AG10803 (cell line): ENCODE measurements at regions not wholly inside any gene's neighbourhood (a gene's known extent, or its start where the extent isn't known, plus 50 kb on each side); places are given as distances from the start of the nearest gene placed in this dataset.
A peak's percentile ranks its signal among the peaks of the same experiment; 100 is the strongest.

Experiments used
- DNase-seq: peaks from one replicate; pipeline ENCODE4 v3.0.0; 2010; ENCODE audit warnings: low read depth
- H3K4me3 ChIP-seq: 2 replicates; pipeline ENCODE4 v1.5.1; 2011; ENCODE audit warnings: mild to moderate bottlenecking, low read length, control low read depth
- TF ChIP-seq, protein P1 (sequence below): conservative IDR thresholded peaks from 2 replicates; pipeline ENCODE4 v1.5.1; 2011; ENCODE audit warnings: mild to moderate bottlenecking, low read length, control low read depth, inconsistent platforms

GRCh38 chr15:31973197-31973596, 57.1 kb upstream of the CHRNA7 start:
- TF ChIP-seq, protein P1, sequence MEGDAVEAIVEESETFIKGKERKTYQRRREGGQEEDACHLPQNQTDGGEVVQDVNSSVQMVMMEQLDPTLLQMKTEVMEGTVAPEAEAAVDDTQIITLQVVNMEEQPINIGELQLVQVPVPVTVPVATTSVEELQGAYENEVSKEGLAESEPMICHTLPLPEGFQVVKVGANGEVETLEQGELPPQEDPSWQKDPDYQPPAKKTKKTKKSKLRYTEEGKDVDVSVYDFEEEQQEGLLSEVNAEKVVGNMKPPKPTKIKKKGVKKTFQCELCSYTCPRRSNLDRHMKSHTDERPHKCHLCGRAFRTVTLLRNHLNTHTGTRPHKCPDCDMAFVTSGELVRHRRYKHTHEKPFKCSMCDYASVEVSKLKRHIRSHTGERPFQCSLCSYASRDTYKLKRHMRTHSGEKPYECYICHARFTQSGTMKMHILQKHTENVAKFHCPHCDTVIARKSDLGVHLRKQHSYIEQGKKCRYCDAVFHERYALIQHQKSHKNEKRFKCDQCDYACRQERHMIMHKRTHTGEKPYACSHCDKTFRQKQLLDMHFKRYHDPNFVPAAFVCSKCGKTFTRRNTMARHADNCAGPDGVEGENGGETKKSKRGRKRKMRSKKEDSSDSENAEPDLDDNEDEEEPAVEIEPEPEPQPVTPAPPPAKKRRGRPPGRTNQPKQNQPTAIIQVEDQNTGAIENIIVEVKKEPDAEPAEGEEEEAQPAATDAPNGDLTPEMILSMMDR: no peak
- no peak for DNase-seq
- H3K4me3 ChIP-seq: no peak overlapping the region

DNA sequence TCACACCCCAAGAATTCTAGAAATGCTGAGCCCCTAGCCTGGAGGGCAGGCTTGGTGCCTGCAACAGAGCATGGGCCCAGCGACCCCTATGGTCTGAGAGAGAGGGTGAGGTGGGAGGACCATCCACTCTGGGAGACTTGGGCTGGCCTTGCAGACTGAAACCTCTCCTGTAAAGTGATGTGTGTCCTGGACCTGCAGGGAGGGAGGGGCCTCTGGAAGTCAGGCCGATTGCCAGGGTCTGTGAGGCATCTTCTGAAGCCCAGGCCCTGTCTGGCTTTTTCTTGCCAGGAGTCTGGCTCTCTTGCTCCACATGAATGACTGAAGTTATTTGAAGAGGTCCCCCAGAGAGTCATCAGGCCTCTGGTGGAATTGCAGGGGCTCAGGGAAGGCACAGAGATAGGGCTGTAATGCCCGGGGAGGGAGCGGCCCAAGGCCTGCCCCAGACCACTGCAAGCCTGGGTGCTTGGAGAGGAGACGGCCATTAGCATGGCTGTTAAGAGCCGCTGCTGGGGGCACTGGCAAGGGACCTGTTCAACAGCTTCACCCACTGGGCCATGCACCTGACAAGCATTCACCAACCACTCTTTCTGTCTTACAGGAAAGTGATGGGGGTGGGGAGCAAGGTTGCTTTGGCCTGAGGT, 56.0 kb upstream of the CHRNA7 start:
- TF ChIP-seq, protein P1: no peak
- no peak overlapping the region for H3K4me3 ChIP-seq
- no peak for DNase-seq

- DNase-seq: peak; percentile 6
- TF ChIP-seq, protein P1: peak; percentile 58
- H3K4me3 ChIP-seq: no peak overlapping the region
Measured at GRCh38 chr15:31974855-31975829, 55.2 kb upstream of the CHRNA7 start.

GRCh38 chr15:31975830-31976229, 54.5 kb upstream of the CHRNA7 start:
- DNase-seq: no peak

DNA sequence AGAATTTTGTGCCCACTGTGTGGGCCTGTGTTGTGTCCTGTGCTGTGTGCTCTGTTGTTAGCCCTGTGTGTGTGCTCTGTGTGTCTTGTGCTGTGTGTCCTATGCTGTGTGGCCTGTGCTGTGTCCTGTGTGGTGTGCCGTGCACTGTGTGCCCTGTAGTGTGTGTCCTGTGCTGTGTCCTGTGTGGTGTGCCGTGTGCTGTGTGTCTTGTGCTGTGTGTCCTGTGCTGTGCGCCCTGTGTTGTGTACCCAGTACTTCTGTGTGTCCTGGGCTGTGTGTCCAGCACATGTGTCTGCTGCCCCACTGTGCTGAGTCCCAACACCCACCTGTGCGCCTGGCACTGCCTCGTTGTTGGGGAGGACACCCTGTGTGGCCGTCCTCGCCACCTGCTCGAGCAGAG, 53.2 kb upstream of the CHRNA7 start:
- no peak for DNase-seq
- TF ChIP-seq, protein P1: no peak

More at GRCh38 chr15:31975830-31976229, 54.5 kb upstream of the CHRNA7 start:
- H3K4me3 ChIP-seq: no peak overlapping the region
- TF ChIP-seq, protein P1: 0 out of 2 replicates have a peak, but pooled peaks have one; percentile 1

GRCh38 chr15:31977812-31978661, 52.3 kb upstream of the CHRNA7 start:
- TF ChIP-seq, protein P1: peak; percentile 62
- H3K4me3 ChIP-seq: no peak overlapping the region
- DNase-seq: peak; percentile 17

More for the DNA sequence above, 53.2 kb upstream of the CHRNA7 start:
- no peak overlapping the region for H3K4me3 ChIP-seq
